ENCODE measurements at regions not wholly inside any gene's neighbourhood (a gene's known extent, or its start where the extent isn't known, plus 50 kb on each side); places are given as distances from the start of the nearest gene placed in this dataset.

- no peak for TF ChIP-seq CTCF (IDR thresholded peaks at IDR 0.05)
- TF ChIP-seq POLR2A (IDR thresholded peaks at IDR 0.05): no peak
These were observed 50.3 kb upstream of the GADD45G start for GRCh38 chr9:89554307-89555035.

All from adrenal gland (tissue), 5 donors.